NCI-H1694 (cell line): ENCODE measurements at regions not wholly inside any gene's neighbourhood (a gene's known extent, or its start where the extent isn't known, plus 50 kb on each side); places are given as distances from the start of the nearest gene placed in this dataset.
"Not testable (repeated sequence)": the region's sequence is repeated elsewhere in the genome, so short reads cannot be mapped to it uniquely, and the experiment has no call there.

ENCODE experiments used
- DNase-seq: peaks from one replicate; lab custom pipeline; 2025; lab: John Stamatoyannopoulos, UW

DNA sequence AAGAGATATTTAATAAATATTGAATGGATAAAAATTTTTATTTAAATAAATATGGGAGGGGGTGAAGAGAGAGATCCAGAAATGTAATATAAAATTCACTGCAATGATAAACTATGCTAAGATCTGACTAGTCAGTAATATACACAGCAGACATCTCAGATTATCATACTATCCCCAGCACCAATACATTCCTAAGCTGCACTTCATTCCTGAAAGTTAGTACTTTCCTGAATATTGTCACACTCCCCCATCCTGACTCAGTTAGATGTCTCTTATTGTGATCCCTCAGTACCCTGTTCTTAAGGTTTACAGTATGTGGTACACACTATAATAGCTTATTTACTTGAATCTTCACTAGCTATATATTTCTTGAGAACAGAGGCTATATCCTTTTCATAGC, 88.3 kb upstream of the KCNQ5 start:
- DNase-seq, result no peak

DNA sequence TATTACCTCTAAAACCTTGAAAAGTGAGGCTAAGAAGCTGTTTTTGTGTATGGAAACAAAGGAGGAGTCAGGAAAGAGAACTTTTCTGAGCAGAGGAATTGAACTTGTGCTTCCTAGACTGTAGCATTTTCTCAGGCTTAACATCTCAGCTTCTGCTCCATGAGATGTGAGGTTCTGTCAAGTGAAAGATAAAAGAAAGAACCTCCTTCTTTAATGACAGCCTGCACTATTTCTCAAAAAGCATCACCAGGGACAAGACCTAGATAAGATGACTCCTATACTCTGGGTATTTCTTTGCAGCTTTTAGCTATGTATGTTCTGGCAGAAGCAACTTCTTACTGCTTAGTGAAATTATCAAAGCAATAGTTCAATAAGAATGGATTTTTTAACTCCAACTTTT, 87.6 kb upstream of the KCNQ5 start:
- no peak for DNase-seq

DNA sequence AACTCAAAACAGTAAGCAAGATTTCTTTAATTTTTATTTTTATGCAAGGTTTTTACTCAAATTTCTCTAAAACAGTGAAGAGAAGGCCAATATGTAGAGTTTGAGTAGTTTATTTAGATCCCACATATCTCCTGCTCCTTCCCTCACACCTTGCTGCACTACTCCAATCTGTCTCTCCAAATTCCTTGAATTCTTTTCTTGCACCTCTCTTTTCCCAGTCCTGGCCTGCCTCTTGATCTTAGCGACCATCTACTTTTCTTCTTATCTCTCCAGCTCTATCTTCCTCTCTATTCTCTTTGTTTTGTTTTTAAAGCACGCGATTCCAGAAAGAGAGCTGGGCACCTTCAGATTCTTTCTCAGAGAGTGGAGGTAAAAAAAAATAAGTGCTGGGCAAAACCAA, 86.7 kb upstream of the KCNQ5 start:
- DNase-seq, result no peak

DNA sequence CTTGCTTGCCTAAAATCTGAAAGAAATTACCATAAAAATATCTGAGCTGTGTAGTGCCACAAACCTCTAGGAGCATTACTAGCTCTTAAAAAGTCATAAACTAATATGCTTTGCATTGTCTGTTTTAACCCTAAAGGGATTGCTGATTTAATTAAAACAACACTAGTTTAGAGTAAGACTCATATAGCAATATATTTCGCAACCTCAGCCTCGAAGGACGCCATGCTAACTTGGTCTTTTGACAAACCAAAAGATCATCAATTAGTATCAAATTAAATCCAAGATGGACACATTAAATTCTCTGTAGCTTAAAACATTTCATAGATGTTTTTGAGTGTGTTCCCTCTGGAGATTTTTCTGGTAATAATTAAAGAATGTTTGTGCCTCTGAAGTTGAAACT, 74.8 kb upstream of the KCNQ5 start:
- DNase-seq, result no peak

DNA sequence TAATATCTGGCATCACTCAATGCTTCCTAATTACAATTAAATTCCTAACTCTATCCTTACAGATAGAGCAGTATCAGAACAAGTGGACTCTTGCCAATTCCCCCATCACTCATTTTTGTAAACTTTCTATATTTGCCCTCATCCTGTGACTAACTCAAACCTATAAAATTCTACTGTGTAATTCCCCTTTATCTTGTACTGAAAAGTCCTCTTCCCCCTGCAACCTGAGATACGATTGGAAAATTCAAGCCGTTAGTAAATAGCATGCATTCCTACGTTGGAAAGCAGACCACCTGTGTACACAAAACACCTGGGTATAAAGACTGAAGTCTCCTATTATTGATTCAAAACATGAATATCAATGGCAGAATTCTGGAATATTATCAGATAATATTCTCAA, 70.4 kb upstream of the KCNQ5 start:
- DNase-seq, result no peak

DNA sequence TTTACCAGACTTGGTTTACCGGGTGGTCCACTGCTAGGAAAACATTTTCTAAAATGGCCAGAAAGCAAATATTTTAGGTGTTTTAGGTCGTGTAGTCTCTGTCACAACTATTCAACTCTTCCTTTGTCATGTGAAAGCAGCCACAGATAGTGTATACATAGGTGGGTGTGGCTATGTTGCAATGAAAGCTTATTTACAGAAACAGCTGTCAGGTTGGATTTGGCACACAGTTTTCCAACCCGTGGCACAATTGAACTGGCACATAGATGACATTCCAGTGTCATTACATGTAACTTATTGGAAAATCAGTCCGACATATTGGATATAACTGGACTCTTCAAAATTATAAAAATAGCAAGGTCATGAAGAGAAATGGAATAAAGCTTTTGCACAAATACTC, 68.9 kb upstream of the KCNQ5 start:
- DNase-seq, result no peak

DNA sequence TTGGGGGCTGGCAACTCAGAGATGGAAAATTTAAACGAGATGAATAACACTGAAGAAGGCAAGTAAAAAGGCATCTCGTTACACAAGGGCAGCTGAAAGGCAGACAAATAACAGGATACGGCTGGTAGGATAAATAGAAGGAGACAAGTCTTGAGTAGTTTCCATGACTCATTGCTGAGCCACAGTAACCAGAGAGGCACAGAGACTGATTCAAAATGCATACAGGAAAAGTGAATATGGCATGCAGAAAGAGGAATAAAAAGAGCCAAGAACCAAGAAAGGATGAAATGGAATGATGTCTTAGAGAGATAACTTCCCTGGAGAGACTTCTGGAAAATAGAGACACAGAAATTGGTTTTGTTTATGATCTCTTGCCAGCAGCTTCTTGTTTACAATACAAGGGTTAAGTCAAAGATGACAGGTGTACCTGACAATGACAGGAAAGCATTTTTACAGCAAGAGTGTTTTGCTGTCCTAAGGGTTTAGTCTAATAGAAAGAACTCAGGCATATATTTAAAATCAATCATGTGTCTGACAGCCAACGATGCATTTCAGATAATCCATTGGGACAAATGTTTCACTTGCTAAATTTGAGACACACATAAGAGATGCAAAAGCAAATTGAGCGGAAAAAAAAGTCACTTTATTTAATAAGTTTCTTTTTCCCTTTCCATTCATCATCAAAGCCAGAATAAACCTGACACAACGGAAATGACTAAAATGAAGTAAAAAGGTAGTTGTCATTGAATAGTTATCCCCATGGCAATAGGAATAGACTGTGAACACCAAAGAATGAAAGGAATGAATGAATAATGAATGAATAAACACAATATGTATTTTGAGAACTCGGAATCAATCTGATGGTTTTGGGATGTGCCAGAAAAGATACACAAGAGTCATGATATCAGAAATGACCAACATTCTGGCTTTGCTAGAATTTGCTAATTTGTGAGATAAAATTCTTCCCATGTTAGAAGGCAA, 68.0 kb upstream of the KCNQ5 start:
- DNase-seq, result no peak

DNA sequence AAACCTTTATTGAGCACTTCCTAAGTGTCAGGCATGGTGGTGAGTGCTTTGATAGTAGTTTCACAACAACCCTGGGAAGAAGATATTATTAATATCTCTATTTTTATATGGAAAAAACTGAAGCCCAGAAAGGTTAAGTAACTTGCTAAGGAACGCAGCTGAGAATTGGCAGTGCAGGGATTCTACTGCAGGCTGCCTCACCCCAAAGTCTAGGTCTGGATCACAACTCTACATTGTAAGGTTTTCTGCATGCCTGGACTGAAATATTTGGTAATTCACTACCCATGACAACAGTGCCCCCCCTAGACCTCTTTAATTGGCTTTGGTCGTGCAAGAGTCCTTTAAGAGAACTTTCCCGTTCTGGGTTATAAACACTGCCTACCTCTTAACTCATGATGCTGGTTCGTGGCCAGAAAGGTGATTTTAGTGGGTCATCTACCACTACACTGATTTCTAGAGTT, 67.1 kb upstream of the KCNQ5 start:
- DNase-seq, result no peak

DNA sequence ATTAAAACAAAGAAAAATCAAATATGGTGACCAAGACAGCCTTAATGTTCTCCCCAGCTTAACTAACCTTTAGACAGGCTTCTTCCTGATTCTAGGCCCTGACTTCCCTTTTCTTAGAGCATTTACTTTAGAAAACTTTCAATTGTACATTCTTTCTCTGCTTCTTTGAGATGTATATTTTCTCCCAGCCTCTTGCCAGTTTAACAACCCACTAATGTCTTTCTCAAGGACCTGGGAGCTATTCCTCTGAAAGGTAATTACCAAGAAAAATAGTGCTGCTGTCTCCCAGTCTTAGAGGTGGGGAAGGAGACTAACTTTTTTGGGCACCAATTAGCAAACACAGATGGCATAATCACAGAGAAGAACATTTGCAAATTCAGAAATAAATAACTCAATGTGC, 62.8 kb upstream of the KCNQ5 start:
- DNase-seq, result no peak

DNA sequence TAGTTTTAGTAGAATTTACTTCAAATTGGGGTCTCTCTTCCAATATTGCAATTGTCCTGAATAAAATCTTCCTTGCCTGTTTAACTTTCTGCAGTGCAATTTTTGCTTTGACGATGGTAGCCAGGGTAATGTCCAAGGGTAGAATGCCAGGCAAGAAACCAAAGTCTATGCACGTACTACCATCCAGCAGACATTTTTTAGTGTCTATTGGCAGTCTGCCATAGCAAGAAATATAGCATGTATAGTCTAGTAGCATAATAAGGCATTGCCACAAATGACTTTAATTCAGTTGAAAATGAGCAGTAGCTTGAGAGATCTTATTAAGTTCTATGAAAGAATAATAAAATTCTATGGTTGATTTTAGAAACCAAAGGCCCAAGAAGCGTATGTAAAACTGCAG, 62.3 kb upstream of the KCNQ5 start:
- DNase-seq, result no peak

DNA sequence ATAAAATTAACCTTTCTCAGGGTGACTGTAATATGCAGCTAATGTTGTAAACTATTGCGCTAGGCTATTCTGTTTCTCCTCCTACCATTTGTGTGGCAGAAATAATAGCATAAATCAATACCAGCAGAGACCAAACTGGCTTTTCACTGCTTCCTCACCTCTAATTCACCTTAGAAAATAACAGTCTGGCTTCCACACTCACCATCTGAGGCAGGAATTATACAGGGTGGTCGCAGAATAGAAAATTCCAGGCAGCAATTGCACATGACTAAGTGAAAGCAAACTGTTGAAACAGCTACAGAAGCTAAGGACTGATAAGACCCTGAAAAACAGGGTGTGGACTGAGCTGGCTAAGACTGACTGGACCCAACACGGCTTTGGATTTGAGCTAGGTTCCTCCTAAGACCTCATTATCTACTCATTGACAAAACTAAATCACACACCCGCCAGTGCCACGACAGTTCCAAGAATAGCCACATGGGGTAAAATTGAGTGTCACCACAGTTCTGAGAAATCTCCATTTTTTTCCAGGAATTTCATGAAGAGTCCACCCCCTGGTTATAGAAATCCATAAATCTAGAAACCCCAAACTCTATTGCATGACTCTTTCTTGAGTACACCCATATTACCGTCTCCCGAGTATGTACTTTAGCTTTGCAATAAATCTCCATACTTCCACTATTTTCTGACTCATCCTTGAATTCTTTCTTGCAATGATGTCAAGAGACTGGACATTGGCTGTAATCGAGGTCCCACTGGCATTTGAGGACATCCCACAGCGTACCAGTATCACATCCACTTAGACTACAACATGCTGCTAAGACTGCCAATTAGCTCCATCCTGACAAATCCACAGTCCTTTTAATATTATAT, 60.9 kb upstream of the KCNQ5 start:
- no peak for DNase-seq

DNA sequence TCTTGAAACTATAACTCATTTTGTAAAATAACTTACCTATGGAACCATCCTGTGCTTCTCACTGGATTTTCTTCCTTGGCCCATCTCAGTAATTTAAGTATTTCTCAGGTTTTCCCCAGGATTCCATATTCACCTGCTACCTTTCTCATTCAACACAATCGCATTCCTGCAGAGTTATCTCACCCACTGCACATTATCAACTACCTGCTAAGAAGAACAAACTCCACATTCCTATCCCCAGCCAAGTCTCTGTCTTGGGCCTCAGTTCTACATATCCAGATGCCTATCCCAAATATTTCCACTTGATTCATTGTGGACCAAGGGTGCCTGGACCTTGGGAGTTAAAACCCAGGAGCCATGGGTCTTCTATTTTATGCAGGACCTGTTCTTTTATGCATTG, 60.2 kb upstream of the KCNQ5 start:
- DNase-seq, result no peak

DNA sequence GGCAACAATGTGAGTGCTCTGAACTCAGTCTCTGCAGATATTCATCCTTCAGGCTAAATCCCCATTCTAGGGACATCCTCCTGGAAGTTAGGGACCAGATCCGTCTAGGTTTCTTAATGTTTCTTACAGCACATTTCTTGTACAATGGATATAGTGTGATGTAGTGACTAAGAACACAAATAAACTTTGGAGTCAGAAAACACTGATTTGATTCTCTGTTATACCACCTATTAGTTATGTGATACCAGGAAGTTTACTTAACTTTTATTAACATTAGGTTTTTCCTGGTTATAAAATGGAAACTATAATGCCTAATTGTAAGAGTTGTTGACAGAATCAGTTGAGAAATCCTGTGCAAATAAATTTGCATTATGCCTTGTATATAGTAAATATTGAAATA, 57.6 kb upstream of the KCNQ5 start:
- DNase-seq, result no peak

DNA sequence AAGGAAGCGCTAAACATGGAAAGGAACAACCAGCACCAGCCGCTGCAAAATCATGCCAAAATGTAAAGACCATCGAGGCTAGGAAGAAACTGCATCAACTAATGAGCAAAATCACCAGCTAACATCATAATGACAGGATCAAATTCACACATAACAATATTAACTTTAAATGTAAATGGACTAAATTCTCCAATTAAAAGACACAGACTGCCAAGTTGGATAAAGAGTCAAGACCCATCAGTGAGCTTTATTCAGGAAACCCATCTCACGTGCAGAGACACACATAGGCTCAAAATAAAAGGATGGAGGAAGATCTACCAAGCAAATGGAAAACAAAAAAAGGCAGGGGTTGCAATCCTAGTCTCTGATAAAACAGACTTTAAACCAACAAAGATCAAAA, 49.9 kb upstream of the KCNQ5 start:
- not testable (repeated sequence) for DNase-seq
